Brain microvascular endothelial cell (primary cell): ENCODE measurements at regions not wholly inside any gene's neighbourhood (a gene's known extent, or its start where the extent isn't known, plus 50 kb on each side); places are given as distances from the start of the nearest gene placed in this dataset.

Source experiments
- DNase-seq: peaks from one replicate; pipeline ENCODE4 v3.0.0-alpha.2; 2020
- H3K27ac ChIP-seq: fragments of 250-450 bp; sonication (Bioruptor Pico); 2 replicates; pipeline ENCODE4 v1.5.1; 2020; ENCODE audit warnings: mild to moderate bottlenecking, moderate library complexity
- H3K27me3 ChIP-seq: fragments of 250-450 bp; sonication (Bioruptor Pico); replicated peaks from 2 replicates; pipeline ENCODE4 v1.5.1; 2020; ENCODE audit warnings: mild to moderate bottlenecking
- H3K36me3 ChIP-seq: fragments of 250-450 bp; sonication (Bioruptor Pico); replicated peaks from 2 replicates; pipeline ENCODE4 v1.5.1; 2020; ENCODE audit warnings: mild to moderate bottlenecking
- H3K4me3 ChIP-seq: 2 replicates; pipeline ENCODE4 v1.5.1; 2011; ENCODE audit warnings: low read depth, mild to moderate bottlenecking, control low read depth, low read length, moderate library complexity
- CTCF ChIP-seq: IDR thresholded peaks from 2 replicates; pipeline ENCODE4 v1.5.1; 2011; ENCODE audit warnings: low read depth, mild to moderate bottlenecking, moderate library complexity, low read length, control low read depth, inconsistent platforms; ENCODE audit errors: missing control alignments
- in situ Hi-C: cut with HindIII; loops from 2 replicates; pipeline ENCODE4 v1.10.0; 2017; ENCODE audit warnings: low sequenced_read_pairs, low pct_ligation_motif_present

GRCh38 chr13:108137176-108137575 lies 78.2 kb downstream of the LIG4 start:
- in situ Hi-C loops = no loop called here
- Histone ChIP-seq H3K27ac (no peak overlapping the region), H3K27me3 (no peaks in the 10 kb centered on the region), H3K4me3 (no peak overlapping the region), H3K36me3 (no peaks in the 10 kb centered on the region)
- DNase-seq = no peak
- no peak for TF ChIP-seq CTCF

- no peaks in the 10 kb centered on the region for H3K36me3 ChIP-seq
- no peak for TF ChIP-seq CTCF
- in situ Hi-C loops = no loop called here
- DNase-seq = no peak
- no peak overlapping the region for H3K27ac ChIP-seq
- no peak overlapping the region for H3K4me3 ChIP-seq
- H3K27me3 ChIP-seq = no peaks in the 10 kb centered on the region
Observed at GRCh38 chr13:108127406-108127805, 87.9 kb downstream of the LIG4 start.

GRCh38 chr13:108126056-108126455 lies 89.3 kb downstream of the LIG4 start:
- no peaks in the 10 kb centered on the region for H3K27me3 ChIP-seq
- no peak overlapping the region for H3K27ac ChIP-seq
- TF ChIP-seq CTCF = no peak
- in situ Hi-C loops = no loop called here
- DNase-seq = no peak
- no peaks in the 10 kb centered on the region for H3K36me3 ChIP-seq
- no peak overlapping the region for H3K4me3 ChIP-seq

DNA sequence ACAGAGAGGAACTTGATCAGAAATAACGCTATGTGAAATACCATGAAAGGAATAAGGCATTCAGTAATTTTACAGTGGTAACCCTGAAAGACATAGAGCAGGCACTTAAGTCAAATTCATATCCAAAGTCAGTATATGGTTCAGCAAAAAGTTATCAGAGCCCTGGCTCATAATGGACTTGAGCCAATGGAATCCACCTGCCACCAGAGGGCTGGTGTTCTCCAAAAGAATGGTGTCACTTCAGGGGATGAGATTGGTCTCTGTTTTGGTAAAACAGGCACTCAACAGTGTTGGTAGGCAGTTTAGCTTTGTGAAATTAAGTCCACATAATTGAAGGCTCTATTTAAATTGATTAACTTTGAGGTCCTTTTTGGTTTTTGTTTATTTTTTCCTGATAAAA lies 93.9 kb downstream of the LIG4 start:
- Histone ChIP-seq H3K36me3 (no peaks in the 10 kb centered on the region), H3K27me3 (no peaks in the 10 kb centered on the region), H3K27ac (no peak overlapping the region), H3K4me3 (no peak overlapping the region)
- in situ Hi-C loops = no loop called here
- TF ChIP-seq CTCF = no peak
- DNase-seq = no peak

DNA sequence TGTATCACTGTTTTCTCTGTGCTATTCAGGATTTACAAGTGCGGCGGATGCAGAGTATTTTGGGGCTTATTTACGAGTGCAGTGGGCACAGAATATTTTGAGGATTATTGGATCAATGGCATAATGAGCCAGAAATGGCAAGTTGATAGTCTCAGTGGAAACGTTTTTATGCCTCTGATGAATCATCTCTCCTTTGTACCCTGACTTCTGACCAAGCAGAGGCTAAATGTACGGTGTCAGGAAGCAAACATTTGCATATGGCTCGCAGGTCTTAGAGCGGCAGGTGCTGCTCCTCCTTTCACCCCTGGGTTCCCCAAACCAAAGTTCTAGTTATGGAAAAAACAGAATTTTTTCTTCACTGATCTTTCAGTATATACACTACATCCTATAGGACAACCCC lies 94.5 kb downstream of the LIG4 start:
- no peaks in the 10 kb centered on the region for H3K27me3 ChIP-seq
- no peak for TF ChIP-seq CTCF
- H3K4me3 ChIP-seq = no peak overlapping the region
- no peaks in the 10 kb centered on the region for H3K36me3 ChIP-seq
- in situ Hi-C loops = no loop called here
- no peak overlapping the region for H3K27ac ChIP-seq
- no peak for DNase-seq

GRCh38 chr13:108120302-108120701 lies 95.0 kb downstream of the LIG4 start:
- DNase-seq = no peak
- in situ Hi-C loops = no loop called here
- no peak overlapping the region for H3K27ac ChIP-seq
- no peaks in the 10 kb centered on the region for H3K27me3 ChIP-seq
- no peak for TF ChIP-seq CTCF
- no peak overlapping the region for H3K4me3 ChIP-seq
- H3K36me3 ChIP-seq = no peaks in the 10 kb centered on the region
